ENCODE measurements at regions not wholly inside any gene's neighbourhood (a gene's known extent, or its start where the extent isn't known, plus 50 kb on each side); places are given as distances from the start of the nearest gene placed in this dataset.

DNA sequence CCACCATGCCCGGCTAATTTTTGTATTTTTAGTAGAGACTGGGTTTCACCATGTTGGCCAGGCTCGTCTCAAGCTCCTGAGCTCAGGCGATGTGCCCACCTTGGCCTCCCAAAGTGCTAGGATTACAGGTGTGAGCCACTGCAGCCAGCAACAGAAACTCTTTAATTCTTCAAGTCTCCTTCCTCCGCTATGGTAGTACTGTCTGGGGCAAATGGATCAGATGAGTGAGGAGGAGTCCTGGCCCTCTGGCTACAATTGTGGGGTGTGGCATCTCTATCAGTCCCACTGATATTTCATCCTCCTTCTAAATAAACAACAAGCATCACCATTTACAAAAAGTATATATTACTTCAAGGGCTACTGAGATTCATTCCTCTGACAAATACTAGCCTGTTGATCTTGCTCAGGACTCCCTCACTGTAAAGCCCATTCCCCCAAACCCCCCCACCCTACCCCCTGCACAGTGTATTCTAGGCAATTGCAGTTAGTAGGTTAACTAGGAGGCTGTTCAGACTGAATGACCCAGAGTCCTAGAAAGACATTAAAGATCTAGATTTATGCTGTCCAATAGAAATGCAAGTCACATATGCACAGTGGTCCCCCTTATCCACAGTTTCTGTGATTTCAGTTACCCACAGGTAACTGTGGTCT is 71.2 kb upstream of the STAM2 start (continued):
- TF ChIP-seq, protein P1, sequence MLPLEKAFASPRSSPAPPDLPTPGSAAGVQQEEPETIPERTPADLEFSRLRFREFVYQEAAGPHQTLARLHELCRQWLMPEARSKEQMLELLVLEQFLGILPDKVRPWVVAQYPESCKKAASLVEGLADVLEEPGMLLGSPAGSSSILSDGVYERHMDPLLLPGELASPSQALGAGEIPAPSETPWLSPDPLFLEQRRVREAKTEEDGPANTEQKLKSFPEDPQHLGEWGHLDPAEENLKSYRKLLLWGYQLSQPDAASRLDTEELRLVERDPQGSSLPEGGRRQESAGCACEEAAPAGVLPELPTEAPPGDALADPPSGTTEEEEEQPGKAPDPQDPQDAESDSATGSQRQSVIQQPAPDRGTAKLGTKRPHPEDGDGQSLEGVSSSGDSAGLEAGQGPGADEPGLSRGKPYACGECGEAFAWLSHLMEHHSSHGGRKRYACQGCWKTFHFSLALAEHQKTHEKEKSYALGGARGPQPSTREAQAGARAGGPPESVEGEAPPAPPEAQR (tag by site-specific recombination; IDR thresholded peaks at IDR 0.05), result no peak
- TF ChIP-seq RBAK (tag by site-specific recombination; IDR thresholded peaks at IDR 0.05) (no peak), ZNF560 (tag by site-specific recombination; IDR thresholded peaks at IDR 0.05; ENCODE audit: borderline replicate concordance) (no peak), MEIS1 (CRISPR knock-in tag; IDR thresholded peaks at IDR 0.05; ENCODE audit: borderline replicate concordance) (no peak), ZNF394 (tag by site-specific recombination; IDR thresholded peaks at IDR 0.05; ENCODE audit: borderline replicate concordance) (no peak), ZNF16 (tag by site-specific recombination; IDR thresholded peaks at IDR 0.05; ENCODE audit: low read depth) (no peak), ZNF155 (tag by site-specific recombination; IDR thresholded peaks at IDR 0.05) (no peak), ZNF24 (tag by site-specific recombination; IDR thresholded peaks at IDR 0.05) (no peak)
- TF ChIP-seq, protein P2, sequence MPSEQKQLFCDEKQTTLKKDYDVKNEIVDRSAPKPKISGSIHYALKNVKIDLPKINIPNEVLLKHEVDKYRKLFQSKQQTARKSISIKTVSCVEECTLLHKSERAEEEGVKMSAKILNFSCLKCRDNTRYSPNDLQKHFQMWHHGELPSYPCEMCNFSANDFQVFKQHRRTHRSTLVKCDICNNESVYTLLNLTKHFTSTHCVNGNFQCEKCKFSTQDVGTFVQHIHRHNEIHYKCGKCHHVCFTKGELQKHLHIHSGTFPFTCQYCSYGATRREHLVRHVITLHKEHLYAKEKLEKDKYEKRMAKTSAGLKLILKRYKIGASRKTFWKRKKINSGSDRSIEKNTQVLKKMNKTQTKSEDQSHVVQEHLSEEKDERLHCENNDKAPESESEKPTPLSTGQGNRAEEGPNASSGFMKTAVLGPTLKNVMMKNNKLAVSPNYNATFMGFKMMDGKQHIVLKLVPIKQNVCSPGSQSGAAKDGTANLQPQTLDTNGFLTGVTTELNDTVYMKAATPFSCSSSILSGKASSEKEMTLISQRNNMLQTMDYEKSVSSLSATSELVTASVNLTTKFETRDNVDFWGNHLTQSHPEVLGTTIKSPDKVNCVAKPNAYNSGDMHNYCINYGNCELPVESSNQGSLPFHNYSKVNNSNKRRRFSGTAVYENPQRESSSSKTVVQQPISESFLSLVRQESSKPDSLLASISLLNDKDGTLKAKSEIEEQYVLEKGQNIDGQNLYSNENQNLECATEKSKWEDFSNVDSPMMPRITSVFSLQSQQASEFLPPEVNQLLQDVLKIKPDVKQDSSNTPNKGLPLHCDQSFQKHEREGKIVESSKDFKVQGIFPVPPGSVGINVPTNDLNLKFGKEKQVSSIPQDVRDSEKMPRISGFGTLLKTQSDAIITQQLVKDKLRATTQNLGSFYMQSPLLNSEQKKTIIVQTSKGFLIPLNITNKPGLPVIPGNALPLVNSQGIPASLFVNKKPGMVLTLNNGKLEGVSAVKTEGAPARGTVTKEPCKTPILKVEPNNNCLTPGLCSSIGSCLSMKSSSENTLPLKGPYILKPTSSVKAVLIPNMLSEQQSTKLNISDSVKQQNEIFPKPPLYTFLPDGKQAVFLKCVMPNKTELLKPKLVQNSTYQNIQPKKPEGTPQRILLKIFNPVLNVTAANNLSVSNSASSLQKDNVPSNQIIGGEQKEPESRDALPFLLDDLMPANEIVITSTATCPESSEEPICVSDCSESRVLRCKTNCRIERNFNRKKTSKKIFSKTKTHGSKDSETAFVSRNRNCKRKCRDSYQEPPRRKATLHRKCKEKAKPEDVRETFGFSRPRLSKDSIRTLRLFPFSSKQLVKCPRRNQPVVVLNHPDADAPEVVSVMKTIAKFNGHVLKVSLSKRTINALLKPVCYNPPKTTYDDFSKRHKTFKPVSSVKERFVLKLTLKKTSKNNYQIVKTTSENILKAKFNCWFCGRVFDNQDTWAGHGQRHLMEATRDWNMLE (tag by site-specific recombination; conservative IDR thresholded peaks at IDR 0.05; ENCODE audit: low read depth), result no peak
- TF ChIP-seq, protein P3, sequence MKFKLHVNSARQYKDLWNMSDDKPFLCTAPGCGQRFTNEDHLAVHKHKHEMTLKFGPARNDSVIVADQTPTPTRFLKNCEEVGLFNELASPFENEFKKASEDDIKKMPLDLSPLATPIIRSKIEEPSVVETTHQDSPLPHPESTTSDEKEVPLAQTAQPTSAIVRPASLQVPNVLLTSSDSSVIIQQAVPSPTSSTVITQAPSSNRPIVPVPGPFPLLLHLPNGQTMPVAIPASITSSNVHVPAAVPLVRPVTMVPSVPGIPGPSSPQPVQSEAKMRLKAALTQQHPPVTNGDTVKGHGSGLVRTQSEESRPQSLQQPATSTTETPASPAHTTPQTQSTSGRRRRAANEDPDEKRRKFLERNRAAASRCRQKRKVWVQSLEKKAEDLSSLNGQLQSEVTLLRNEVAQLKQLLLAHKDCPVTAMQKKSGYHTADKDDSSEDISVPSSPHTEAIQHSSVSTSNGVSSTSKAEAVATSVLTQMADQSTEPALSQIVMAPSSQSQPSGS (tag by site-specific recombination; IDR thresholded peaks at IDR 0.05; ENCODE audit: low read depth), result no peak
- TF ChIP-seq, protein P4, sequence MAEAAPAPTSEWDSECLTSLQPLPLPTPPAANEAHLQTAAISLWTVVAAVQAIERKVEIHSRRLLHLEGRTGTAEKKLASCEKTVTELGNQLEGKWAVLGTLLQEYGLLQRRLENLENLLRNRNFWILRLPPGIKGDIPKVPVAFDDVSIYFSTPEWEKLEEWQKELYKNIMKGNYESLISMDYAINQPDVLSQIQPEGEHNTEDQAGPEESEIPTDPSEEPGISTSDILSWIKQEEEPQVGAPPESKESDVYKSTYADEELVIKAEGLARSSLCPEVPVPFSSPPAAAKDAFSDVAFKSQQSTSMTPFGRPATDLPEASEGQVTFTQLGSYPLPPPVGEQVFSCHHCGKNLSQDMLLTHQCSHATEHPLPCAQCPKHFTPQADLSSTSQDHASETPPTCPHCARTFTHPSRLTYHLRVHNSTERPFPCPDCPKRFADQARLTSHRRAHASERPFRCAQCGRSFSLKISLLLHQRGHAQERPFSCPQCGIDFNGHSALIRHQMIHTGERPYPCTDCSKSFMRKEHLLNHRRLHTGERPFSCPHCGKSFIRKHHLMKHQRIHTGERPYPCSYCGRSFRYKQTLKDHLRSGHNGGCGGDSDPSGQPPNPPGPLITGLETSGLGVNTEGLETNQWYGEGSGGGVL (tag by site-specific recombination; IDR thresholded peaks at IDR 0.05), result no peak
- TF ChIP-seq, protein P5, sequence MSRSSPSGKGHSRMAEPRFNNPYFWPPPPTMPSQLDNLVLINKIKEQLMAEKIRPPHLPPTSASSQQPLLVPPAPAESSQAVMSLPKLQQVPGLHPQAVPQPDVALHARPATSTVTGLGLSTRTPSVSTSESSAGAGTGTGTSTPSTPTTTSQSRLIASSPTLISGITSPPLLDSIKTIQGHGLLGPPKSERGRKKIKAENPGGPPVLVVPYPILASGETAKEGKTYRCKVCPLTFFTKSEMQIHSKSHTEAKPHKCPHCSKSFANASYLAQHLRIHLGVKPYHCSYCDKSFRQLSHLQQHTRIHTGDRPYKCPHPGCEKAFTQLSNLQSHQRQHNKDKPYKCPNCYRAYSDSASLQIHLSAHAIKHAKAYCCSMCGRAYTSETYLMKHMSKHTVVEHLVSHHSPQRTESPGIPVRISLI (tag by site-specific recombination; IDR thresholded peaks at IDR 0.05), result no peak

DNA sequence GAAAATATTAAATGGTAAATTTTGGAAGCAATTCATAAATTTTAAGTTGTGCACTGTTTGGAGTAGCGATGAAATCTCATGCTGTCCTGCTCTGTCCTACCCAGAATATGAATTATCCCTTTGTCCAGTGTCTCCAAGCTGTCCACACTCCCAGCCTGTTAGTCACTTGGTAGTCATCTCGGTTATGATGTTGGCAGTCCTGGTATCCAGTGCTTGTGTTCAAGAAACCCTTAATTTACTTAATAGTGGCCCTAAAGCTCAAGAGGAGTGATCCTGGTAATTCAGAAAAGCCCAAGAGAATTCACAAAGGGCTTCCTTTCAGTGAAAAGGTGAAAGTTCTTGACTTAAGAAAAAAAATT is 71.8 kb upstream of the STAM2 start:
- H3K36me3 ChIP-seq (ENCODE audit: control insufficient read depth in 2 of 2, insufficient read depth in 1 of 2, low read length in 2 of 2), result no peaks in the 10 kb centered on the region
- no peaks in the 10 kb centered on the region for H3K4me1 ChIP-seq (ENCODE audit: control insufficient read depth, insufficient read depth, low read length)
- H3K27ac ChIP-seq (ENCODE audit: extremely low read depth, low read depth, low read length), result no peak overlapping the region
- ChIA-PET POLR2A (no interaction called here), CTCF (no interaction called here)
- no peaks in the 10 kb centered on the region for H3K9me3 ChIP-seq (ENCODE audit: control insufficient read depth, insufficient read depth, low read depth, low read length)
- no peak overlapping the region for H3K4me3 ChIP-seq (ENCODE audit: low read depth, low read length)
- TF ChIP-seq ZNF114 (tag by site-specific recombination; IDR thresholded peaks at IDR 0.05) (no peak), ZNF514 (tag by site-specific recombination; IDR thresholded peaks at IDR 0.05) (no peak)
- TF ChIP-seq, protein P6, sequence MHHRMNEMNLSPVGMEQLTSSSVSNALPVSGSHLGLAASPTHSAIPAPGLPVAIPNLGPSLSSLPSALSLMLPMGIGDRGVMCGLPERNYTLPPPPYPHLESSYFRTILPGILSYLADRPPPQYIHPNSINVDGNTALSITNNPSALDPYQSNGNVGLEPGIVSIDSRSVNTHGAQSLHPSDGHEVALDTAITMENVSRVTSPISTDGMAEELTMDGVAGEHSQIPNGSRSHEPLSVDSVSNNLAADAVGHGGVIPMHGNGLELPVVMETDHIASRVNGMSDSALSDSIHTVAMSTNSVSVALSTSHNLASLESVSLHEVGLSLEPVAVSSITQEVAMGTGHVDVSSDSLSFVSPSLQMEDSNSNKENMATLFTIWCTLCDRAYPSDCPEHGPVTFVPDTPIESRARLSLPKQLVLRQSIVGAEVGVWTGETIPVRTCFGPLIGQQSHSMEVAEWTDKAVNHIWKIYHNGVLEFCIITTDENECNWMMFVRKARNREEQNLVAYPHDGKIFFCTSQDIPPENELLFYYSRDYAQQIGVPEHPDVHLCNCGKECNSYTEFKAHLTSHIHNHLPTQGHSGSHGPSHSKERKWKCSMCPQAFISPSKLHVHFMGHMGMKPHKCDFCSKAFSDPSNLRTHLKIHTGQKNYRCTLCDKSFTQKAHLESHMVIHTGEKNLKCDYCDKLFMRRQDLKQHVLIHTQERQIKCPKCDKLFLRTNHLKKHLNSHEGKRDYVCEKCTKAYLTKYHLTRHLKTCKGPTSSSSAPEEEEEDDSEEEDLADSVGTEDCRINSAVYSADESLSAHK (tag by site-specific recombination; IDR thresholded peaks at IDR 0.05), result no peak
- TF ChIP-seq, protein P7, sequence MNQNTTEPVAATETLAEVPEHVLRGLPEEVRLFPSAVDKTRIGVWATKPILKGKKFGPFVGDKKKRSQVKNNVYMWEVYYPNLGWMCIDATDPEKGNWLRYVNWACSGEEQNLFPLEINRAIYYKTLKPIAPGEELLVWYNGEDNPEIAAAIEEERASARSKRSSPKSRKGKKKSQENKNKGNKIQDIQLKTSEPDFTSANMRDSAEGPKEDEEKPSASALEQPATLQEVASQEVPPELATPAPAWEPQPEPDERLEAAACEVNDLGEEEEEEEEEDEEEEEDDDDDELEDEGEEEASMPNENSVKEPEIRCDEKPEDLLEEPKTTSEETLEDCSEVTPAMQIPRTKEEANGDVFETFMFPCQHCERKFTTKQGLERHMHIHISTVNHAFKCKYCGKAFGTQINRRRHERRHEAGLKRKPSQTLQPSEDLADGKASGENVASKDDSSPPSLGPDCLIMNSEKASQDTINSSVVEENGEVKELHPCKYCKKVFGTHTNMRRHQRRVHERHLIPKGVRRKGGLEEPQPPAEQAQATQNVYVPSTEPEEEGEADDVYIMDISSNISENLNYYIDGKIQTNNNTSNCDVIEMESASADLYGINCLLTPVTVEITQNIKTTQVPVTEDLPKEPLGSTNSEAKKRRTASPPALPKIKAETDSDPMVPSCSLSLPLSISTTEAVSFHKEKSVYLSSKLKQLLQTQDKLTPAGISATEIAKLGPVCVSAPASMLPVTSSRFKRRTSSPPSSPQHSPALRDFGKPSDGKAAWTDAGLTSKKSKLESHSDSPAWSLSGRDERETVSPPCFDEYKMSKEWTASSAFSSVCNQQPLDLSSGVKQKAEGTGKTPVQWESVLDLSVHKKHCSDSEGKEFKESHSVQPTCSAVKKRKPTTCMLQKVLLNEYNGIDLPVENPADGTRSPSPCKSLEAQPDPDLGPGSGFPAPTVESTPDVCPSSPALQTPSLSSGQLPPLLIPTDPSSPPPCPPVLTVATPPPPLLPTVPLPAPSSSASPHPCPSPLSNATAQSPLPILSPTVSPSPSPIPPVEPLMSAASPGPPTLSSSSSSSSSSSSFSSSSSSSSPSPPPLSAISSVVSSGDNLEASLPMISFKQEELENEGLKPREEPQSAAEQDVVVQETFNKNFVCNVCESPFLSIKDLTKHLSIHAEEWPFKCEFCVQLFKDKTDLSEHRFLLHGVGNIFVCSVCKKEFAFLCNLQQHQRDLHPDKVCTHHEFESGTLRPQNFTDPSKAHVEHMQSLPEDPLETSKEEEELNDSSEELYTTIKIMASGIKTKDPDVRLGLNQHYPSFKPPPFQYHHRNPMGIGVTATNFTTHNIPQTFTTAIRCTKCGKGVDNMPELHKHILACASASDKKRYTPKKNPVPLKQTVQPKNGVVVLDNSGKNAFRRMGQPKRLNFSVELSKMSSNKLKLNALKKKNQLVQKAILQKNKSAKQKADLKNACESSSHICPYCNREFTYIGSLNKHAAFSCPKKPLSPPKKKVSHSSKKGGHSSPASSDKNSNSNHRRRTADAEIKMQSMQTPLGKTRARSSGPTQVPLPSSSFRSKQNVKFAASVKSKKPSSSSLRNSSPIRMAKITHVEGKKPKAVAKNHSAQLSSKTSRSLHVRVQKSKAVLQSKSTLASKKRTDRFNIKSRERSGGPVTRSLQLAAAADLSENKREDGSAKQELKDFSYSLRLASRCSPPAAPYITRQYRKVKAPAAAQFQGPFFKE (tag by site-specific recombination; IDR thresholded peaks at IDR 0.05; ENCODE audit: borderline replicate concordance), result no peak

All from HEK293 (cell line).